ENCODE measurements at regions not wholly inside any gene's neighbourhood (a gene's known extent, or its start where the extent isn't known, plus 50 kb on each side); places are given as distances from the start of the nearest gene placed in this dataset.

- Mint-ChIP-seq H3K9me3 (no peaks in the 10 kb centered on the region), H3K27ac (peak overlapping the region; percentile 2), H3K36me3 (ENCODE audit: low read depth) (no peaks in the 10 kb centered on the region), H3K27me3 (no peaks in the 10 kb centered on the region), H3K4me1 (peaks cover 6% of the 10 kb centered on the region), H3K4me3 (no peak overlapping the region)
- no peak for DNase-seq
- POLR2A ChIA-PET, result no interaction called here
- CTCF ChIA-PET, result no interaction called here
Measured at GRCh38 chr2:2703762-2704427, 372.8 kb upstream of the MYT1L start.

- Mint-ChIP-seq H3K27ac (no peak overlapping the region), H3K4me1 (peaks cover 6% of the 10 kb centered on the region), H3K36me3 (ENCODE audit: low read depth) (no peaks in the 10 kb centered on the region), H3K4me3 (no peak overlapping the region), H3K9me3 (no peaks in the 10 kb centered on the region), H3K27me3 (no peaks in the 10 kb centered on the region)
- DNase-seq, result no peak
- ChIA-PET CTCF (no interaction called here), POLR2A (no interaction called here)
Measured at GRCh38 chr2:2703172-2703571, 372.1 kb upstream of the MYT1L start.

GRCh38 chr2:2702385-2702784, 371.3 kb upstream of the MYT1L start:
- Mint-ChIP-seq H3K9me3 (no peaks in the 10 kb centered on the region), H3K4me1 (peaks cover 6% of the 10 kb centered on the region), H3K4me3 (no peak overlapping the region), H3K27ac (no peak overlapping the region), H3K36me3 (ENCODE audit: low read depth) (no peaks in the 10 kb centered on the region), H3K27me3 (no peaks in the 10 kb centered on the region)
- ChIA-PET CTCF (no interaction called here), POLR2A (no interaction called here)
- DNase-seq, result no peak

- Mint-ChIP-seq H3K4me1 (peaks cover 6% of the 10 kb centered on the region), H3K36me3 (ENCODE audit: low read depth) (no peaks in the 10 kb centered on the region), H3K27ac (no peak overlapping the region), H3K4me3 (no peak overlapping the region), H3K9me3 (no peaks in the 10 kb centered on the region), H3K27me3 (no peaks in the 10 kb centered on the region)
- ChIA-PET POLR2A (no interaction called here), CTCF (no interaction called here)
- no peak for DNase-seq
Measured at GRCh38 chr2:2701813-2702212, 370.7 kb upstream of the MYT1L start.

GRCh38 chr2:2701176-2701781, 370.2 kb upstream of the MYT1L start:
- POLR2A ChIA-PET, result no interaction called here
- Mint-ChIP-seq H3K9me3 (no peaks in the 10 kb centered on the region), H3K27ac (no peak overlapping the region), H3K27me3 (no peaks in the 10 kb centered on the region), H3K4me3 (no peak overlapping the region), H3K4me1 (peaks cover 6% of the 10 kb centered on the region), H3K36me3 (ENCODE audit: low read depth) (no peaks in the 10 kb centered on the region)
- CTCF ChIA-PET, result no interaction called here
- no peak for DNase-seq

- Mint-ChIP-seq H3K27ac (no peak overlapping the region), H3K36me3 (ENCODE audit: low read depth) (no peaks in the 10 kb centered on the region), H3K27me3 (no peaks in the 10 kb centered on the region), H3K9me3 (no peaks in the 10 kb centered on the region), H3K4me3 (no peak overlapping the region), H3K4me1 (peaks cover 2% of the 10 kb centered on the region)
- POLR2A ChIA-PET, result no interaction called here
- DNase-seq, result no peak
- CTCF ChIA-PET, result interaction anchor here (0.6 kb wide), 1 partner anchor 144 kb away, joined by 3 read pairs; no protein-coding TSS in a partner anchor
Measured at GRCh38 chr2:2699121-2699505, 368.0 kb upstream of the MYT1L start.

- Mint-ChIP-seq H3K9me3 (no peaks in the 10 kb centered on the region), H3K36me3 (ENCODE audit: low read depth) (no peaks in the 10 kb centered on the region), H3K27ac (no peak overlapping the region), H3K4me1 (no peaks in the 10 kb centered on the region), H3K4me3 (no peak overlapping the region), H3K27me3 (no peaks in the 10 kb centered on the region)
- POLR2A ChIA-PET, result no interaction called here
- peak; percentile 24 for DNase-seq
- CTCF ChIA-PET, result interaction anchor here (0.6 kb wide), 1 partner anchor 143 kb away, joined by 3 read pairs; no protein-coding TSS in a partner anchor
Measured at GRCh38 chr2:2698182-2699120, 367.4 kb upstream of the MYT1L start.

GRCh38 chr2:2696733-2697455, 365.8 kb upstream of the MYT1L start:
- ChIA-PET CTCF (no interaction called here), POLR2A (no interaction called here)
- DNase-seq, result no peak
- Mint-ChIP-seq H3K4me1 (no peaks in the 10 kb centered on the region), H3K27me3 (no peaks in the 10 kb centered on the region), H3K27ac (no peak overlapping the region), H3K36me3 (ENCODE audit: low read depth) (no peaks in the 10 kb centered on the region), H3K4me3 (no peak overlapping the region), H3K9me3 (no peaks in the 10 kb centered on the region)

- Mint-ChIP-seq H3K4me3 (no peak overlapping the region), H3K4me1 (no peaks in the 10 kb centered on the region), H3K36me3 (ENCODE audit: low read depth) (no peaks in the 10 kb centered on the region), H3K27me3 (no peaks in the 10 kb centered on the region), H3K9me3 (no peaks in the 10 kb centered on the region), H3K27ac (no peak overlapping the region)
- no peak for DNase-seq
- CTCF ChIA-PET, result interaction anchor here (1.0 kb wide), 1 partner anchor 89 kb away, joined by 3 read pairs; no protein-coding TSS in a partner anchor
- POLR2A ChIA-PET, result no interaction called here
Measured at GRCh38 chr2:2696325-2696724, 365.2 kb upstream of the MYT1L start.

- ChIA-PET CTCF (no interaction called here), POLR2A (no interaction called here)
- H3K9me3 Mint-ChIP-seq, result no peaks in the 10 kb centered on the region
- H3K36me3 Mint-ChIP-seq (ENCODE audit: low read depth), result no peaks in the 10 kb centered on the region
- no peaks in the 10 kb centered on the region for H3K27me3 Mint-ChIP-seq
- no peak overlapping the region for H3K4me3 Mint-ChIP-seq
- H3K4me1 Mint-ChIP-seq, result peaks cover 7% of the 10 kb centered on the region
- no peak overlapping the region for H3K27ac Mint-ChIP-seq
- no peak for DNase-seq
Measured at GRCh38 chr2:2694746-2695145, 363.7 kb upstream of the MYT1L start.

GRCh38 chr2:2692599-2693389, 361.7 kb upstream of the MYT1L start:
- Mint-ChIP-seq H3K4me1 (peaks cover 19% of the 10 kb centered on the region), H3K27ac (no peak overlapping the region), H3K27me3 (no peaks in the 10 kb centered on the region), H3K36me3 (ENCODE audit: low read depth) (no peaks in the 10 kb centered on the region), H3K9me3 (no peaks in the 10 kb centered on the region), H3K4me3 (no peak overlapping the region)
- CTCF ChIA-PET, result no interaction called here
- POLR2A ChIA-PET, result no interaction called here
- DNase-seq, result no peak

GRCh38 chr2:2691419-2691818, 360.3 kb upstream of the MYT1L start:
- H3K36me3 Mint-ChIP-seq (ENCODE audit: low read depth), result no peaks in the 10 kb centered on the region
- H3K4me1 Mint-ChIP-seq, result peaks cover 22% of the 10 kb centered on the region
- H3K27me3 Mint-ChIP-seq, result no peaks in the 10 kb centered on the region
- no peak overlapping the region for H3K4me3 Mint-ChIP-seq
- ChIA-PET CTCF (no interaction called here), POLR2A (no interaction called here)
- DNase-seq, result no peak
- no peak overlapping the region for H3K27ac Mint-ChIP-seq
- no peaks in the 10 kb centered on the region for H3K9me3 Mint-ChIP-seq

All from activated CD4-positive, alpha-beta T cell treated with anti-CD3 and anti-CD28 coated beads, Interleukin-2, amount 10 ng/mL, durations not matched to agents 7 days and 5 days (primary cell).